ENCODE measurements at regions not wholly inside any gene's neighbourhood (a gene's known extent, or its start where the extent isn't known, plus 50 kb on each side); places are given as distances from the start of the nearest gene placed in this dataset.
"Not testable (repeated sequence)": the region's sequence is repeated elsewhere in the genome, so short reads cannot be mapped to it uniquely, and the experiment has no call there.

- H3K14ac ChIP-seq (replicated peaks; ENCODE audit: low read depth, low read length), result no peak overlapping the region
- CTCF ChIA-PET, result no interaction called here
Measured at GRCh38 chr6:78259935-78260334, 607.1 kb downstream of the MEI4 start.

DNA sequence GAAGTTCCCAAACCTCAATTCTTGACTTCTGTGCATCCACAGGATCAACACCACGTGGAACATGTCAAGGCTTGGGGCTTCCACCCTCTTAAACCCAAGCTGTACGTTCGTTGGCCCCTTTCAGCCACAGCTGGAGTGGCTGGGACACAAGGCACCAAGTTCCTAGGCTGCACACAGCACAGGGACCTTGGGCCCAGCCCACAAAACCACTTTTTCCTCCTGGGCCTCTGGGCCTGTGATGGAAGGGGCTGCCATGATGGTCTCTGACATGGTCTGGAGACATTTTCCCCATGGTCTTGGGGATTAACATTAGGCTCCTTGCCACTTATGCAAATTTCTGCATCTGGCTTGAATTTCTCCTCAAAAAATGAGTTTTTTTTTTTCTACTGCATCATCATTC lies 606.9 kb upstream of the IRAK1BP1 start:
- H3K18ac ChIP-seq (ENCODE audit: low read depth, low read length); H4K20me1 ChIP-seq (ENCODE audit: insufficient read depth, low read length); ATAC-seq (ENCODE audit: low read depth); H3K27ac ChIP-seq (ENCODE audit: insufficient read depth, low read length); H2AK9ac ChIP-seq (replicated peaks; ENCODE audit: low read depth, low read length, poor library complexity); H2BK5ac ChIP-seq (ENCODE audit: low read depth, low read length, poor library complexity, severe bottlenecking); DNase-seq; H3K9me1 ChIP-seq (ENCODE audit: insufficient read depth, low read length); H3K9me3 ChIP-seq (ENCODE audit: control insufficient read depth, insufficient read depth, low read length); H3K79me1 ChIP-seq (ENCODE audit: low read depth in 1 of 2, low read length in 2 of 2); H3K9ac ChIP-seq (ENCODE audit: low read depth, low read length); H3K36me3 ChIP-seq (ENCODE audit: control insufficient read depth, insufficient read depth, low read length); H2BK120ac ChIP-seq (ENCODE audit: low read depth, low read length); H2BK15ac ChIP-seq (ENCODE audit: low read depth, low read length); H2AK5ac ChIP-seq (ENCODE audit: low read depth, low read length); H3K56ac ChIP-seq (ENCODE audit: extremely low read depth, insufficient read depth, low read length); POLR2A ChIA-PET (ENCODE audit: unreplicated experiment); H4K8ac ChIP-seq (ENCODE audit: low read depth in 2 of 2, low read length in 2 of 2); H2BK20ac ChIP-seq (ENCODE audit: low read depth, low read length); in situ Hi-C loops (cut with MboI; ENCODE audit: low sequenced_read_pairs); dilution Hi-C loops (cut with HindIII; ENCODE audit: low sequenced_read_pairs, unreplicated experiment); H3K4me1 ChIP-seq (ENCODE audit: control insufficient read depth, insufficient read depth, low read length); CTCF ChIA-PET; H2AFZ ChIP-seq (replicated peaks; ENCODE audit: low read length, poor library complexity); H3K27me3 ChIP-seq (ENCODE audit: control insufficient read depth, insufficient read depth, low read length); H3K4ac ChIP-seq (ENCODE audit: low read depth, low read length); H4K5ac ChIP-seq (ENCODE audit: low read depth, low read length); H4K91ac ChIP-seq (ENCODE audit: insufficient read depth, low read depth, low read length); H3K14ac ChIP-seq (replicated peaks; ENCODE audit: low read depth, low read length); BruUV-seq (replicated peaks); H3K4me3 ChIP-seq (ENCODE audit: insufficient read depth, low read depth, low read length); H3K4me2 ChIP-seq (ENCODE audit: low read depth, low read length); H3K23ac ChIP-seq (ENCODE audit: low read depth, low read length); intact Hi-C loops (cut with micrococcal nuclease): not testable (repeated sequence)
- no CpG with 5 or more reads among the region's 3 CpGs for WGBS, 2 experiments (ENCODE audit: extremely low coverage in 2 of 2, insufficient read length in 1 of 2)

More at GRCh38 chr6:78259935-78260334, 607.1 kb downstream of the MEI4 start:
- dilution Hi-C loops (cut with HindIII; ENCODE audit: low sequenced_read_pairs, unreplicated experiment) (no loop called here), intact Hi-C loops (cut with micrococcal nuclease) (no loop called here), in situ Hi-C loops (cut with MboI; ENCODE audit: low sequenced_read_pairs) (no loop called here)
- POLR2A ChIA-PET (ENCODE audit: unreplicated experiment), result no interaction called here
- Histone ChIP-seq H2AK9ac (replicated peaks; ENCODE audit: low read depth, low read length, poor library complexity) (no peak overlapping the region), H3K9me1 (ENCODE audit: insufficient read depth, low read length) (no peaks in the 10 kb centered on the region), H3K18ac (ENCODE audit: low read depth, low read length) (no peak overlapping the region), H4K20me1 (ENCODE audit: insufficient read depth, low read length) (no peaks in the 10 kb centered on the region), H3K4me3 (ENCODE audit: insufficient read depth, low read depth, low read length) (no peak overlapping the region), H3K79me1 (ENCODE audit: low read depth in 1 of 2, low read length in 2 of 2) (no peaks in the 10 kb centered on the region), H2BK15ac (ENCODE audit: low read depth, low read length) (no peak overlapping the region), H2BK20ac (ENCODE audit: low read depth, low read length) (no peak overlapping the region), H3K23ac (ENCODE audit: low read depth, low read length) (no peak overlapping the region), H3K9ac (ENCODE audit: low read depth, low read length) (no peak overlapping the region), H4K5ac (ENCODE audit: low read depth, low read length) (no peak overlapping the region), H4K91ac (ENCODE audit: insufficient read depth, low read depth, low read length) (no peak overlapping the region), H3K4me2 (ENCODE audit: low read depth, low read length) (no peak overlapping the region), H2BK5ac (ENCODE audit: low read depth, low read length, poor library complexity, severe bottlenecking) (no peak overlapping the region), H2BK120ac (ENCODE audit: low read depth, low read length) (no peak overlapping the region), H3K4me1 (ENCODE audit: control insufficient read depth, insufficient read depth, low read length) (no peaks in the 10 kb centered on the region), H3K56ac (ENCODE audit: extremely low read depth, insufficient read depth, low read length) (no peak overlapping the region), H4K8ac (ENCODE audit: low read depth in 2 of 2, low read length in 2 of 2) (no peak overlapping the region), H3K27ac (ENCODE audit: insufficient read depth, low read length) (no peak overlapping the region), H3K4ac (ENCODE audit: low read depth, low read length) (no peak overlapping the region), H2AK5ac (ENCODE audit: low read depth, low read length) (no peak overlapping the region), H3K36me3 (ENCODE audit: control insufficient read depth, insufficient read depth, low read length) (no peaks in the 10 kb centered on the region), H3K27me3 (ENCODE audit: control insufficient read depth, insufficient read depth, low read length) (no peaks in the 10 kb centered on the region), H2AFZ (replicated peaks; ENCODE audit: low read length, poor library complexity) (no peak overlapping the region), H3K9me3 (ENCODE audit: control insufficient read depth, insufficient read depth, low read length) (no peaks in the 10 kb centered on the region)
- ATAC-seq (ENCODE audit: low read depth) (no peak), DNase-seq (no peak)
- no TSS peak for BruUV-seq (replicated peaks)
- WGBS, 2 experiments (ENCODE audit: extremely low coverage in 2 of 2, insufficient read length in 1 of 2), result no CpG with 5 or more reads among the region's 1 CpG
- no peak for TF ChIP-seq CTCF (conservative IDR thresholded peaks at IDR 0.05; ENCODE audit: low read depth, low read length)

Measured in IMR-90 (cell line).